ENCODE measurements at regions not wholly inside any gene's neighbourhood (a gene's known extent, or its start where the extent isn't known, plus 50 kb on each side); places are given as distances from the start of the nearest gene placed in this dataset.
"Not testable (repeated sequence)": the region's sequence is repeated elsewhere in the genome, so short reads cannot be mapped to it uniquely, and the experiment has no call there.

GRCh38 chr7:153958789-153959188 is 93.4 kb upstream of the DPP6 start:
- DNase-seq, result not testable (repeated sequence)

DNA sequence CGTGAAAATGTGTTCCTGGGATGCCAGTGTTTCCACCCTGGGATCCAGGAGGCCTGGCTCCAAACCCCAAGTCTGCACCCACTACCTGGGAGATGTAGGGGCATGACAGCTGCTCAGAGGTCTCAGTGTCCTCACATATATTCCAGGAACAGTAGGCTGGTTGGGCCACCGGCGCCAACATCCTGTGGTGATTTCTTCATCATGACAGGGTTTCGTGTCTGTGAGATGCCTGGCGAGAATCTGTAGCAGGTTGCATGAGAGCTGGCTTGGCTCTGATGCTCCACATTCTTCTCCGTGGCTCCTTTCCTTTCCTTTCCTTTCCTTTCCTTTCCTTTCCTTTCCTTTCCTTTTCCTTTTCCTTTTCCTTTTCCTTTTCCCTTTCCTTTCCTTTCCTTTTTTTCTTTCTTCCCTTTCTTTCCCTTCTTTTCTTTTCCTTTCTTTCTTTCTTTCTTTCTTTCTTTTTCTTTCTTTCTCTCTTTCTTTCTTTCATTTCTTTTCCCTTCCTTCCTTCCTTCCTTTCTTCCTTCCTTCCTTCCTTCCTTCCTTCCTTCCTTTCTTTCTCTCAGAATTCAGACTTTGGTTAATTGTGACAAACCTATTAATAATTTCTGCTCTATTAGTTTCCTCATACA is 87.6 kb upstream of the DPP6 start:
- DNase-seq, result not testable (repeated sequence)

DNA sequence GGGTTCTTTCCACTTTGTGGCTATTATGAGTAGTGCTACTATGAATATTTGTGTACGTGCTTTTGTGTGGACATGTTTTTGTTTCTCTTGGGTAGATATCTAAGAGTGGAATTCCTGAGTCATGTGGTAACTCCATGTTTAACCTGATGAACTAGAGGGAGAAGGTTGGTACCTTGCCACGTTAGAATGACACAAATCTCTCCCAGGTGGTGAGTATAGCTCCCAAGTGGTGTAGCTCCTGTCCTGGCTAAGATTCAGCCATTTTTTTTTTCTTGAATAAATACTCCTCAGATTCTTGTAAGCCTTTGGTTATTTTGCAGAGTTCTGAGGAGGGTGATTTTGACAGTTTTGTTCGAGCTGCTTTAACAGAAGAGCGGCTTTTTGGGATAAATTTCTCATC is 83.2 kb upstream of the DPP6 start:
- not testable (repeated sequence) for DNase-seq

GRCh38 chr7:153974603-153975002 is 77.6 kb upstream of the DPP6 start:
- not testable (repeated sequence) for DNase-seq

- DNase-seq, result not testable (repeated sequence)
These were observed 75.5 kb upstream of the DPP6 start for GRCh38 chr7:153976745-153977144.

GRCh38 chr7:153983186-153983585 is 69.0 kb upstream of the DPP6 start:
- DNase-seq, result not testable (repeated sequence)

DNA sequence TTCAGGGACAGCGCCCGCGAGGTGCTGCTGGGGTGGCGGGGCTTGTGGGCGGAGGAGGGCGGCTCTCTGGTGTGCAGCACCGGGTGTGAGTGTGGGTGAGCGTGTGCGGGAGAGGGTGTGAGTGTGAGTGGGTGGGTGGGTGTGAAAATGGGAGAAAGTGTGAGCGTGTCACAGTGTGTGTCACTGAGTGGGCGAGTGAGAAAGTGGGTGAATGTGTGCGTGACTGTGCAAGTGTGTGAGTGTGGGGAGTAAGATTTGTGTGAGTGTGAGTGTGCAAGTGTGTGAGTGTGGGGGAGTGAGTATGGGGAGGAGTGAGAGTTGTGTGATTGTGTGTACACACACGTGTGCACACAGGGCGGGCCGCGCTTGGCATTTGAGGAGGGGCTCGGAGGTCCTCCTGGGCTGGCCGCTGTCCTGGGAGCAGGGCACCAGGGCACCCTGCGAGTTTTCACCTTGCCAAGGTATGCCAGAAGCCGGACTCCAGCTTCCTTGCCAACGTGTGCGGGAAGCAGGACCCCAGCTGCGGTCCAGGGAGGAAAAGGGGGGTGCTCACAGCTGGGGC is 63.1 kb upstream of the DPP6 start:
- not testable (repeated sequence) for DNase-seq

DNA sequence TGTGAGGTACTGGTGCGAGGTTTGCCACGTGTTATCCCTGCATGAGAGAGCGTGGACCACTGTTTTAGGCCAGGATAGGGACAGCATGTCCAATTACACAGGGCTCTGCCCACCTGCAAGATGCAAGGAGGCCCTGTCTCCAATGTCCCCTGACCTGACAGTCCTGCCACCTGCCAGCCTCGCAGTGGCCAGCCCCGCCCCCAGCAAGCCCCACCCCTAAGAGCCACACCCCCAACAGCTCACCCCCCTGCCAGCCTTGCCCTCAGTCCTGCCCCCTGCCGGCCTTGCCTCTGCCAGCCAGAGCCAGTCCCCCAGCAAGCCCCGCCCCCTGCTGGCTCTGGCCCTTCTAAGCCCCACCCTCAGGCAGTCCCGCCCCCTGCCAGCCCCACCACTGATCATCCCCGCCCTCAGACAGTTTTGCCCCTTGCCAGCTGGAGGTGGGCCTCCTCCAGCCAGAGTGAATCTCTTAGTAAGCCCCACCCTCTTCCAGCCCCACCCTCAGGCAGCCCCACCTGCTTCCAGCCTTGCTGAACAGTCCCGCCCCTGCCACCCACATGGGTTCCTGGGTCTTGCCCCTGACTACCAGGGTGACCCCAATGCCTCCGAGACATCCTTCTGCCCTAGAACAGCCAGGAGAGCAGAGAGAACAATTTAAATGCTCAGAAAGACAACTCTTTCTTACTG is 62.3 kb upstream of the DPP6 start:
- DNase-seq, result not testable (repeated sequence)

GRCh38 chr7:153991471-153991870 is 60.7 kb upstream of the DPP6 start:
- not testable (repeated sequence) for DNase-seq

DNA sequence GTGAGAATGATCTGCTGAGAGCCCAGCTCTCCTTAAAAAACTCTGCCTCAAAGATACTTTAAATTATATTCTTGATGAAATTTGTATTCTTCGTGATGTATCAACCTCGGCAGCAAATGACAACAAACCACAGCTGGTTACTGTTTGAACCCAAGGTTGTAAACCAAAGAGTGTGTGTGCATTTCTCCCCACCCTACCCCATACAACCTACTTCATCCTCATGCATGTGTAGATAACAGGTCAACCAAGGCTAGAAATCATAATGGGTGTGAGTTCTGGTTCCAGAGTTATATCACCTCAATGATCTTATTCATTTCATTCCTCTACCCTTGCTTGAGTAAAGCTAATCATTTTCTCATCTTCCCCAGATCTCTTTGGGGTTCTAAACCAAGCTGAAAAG is 58.8 kb upstream of the DPP6 start:
- DNase-seq, result not testable (repeated sequence)

- DNase-seq, result not testable (repeated sequence)
These were observed 53.3 kb upstream of the DPP6 start for GRCh38 chr7:153998896-153999295.

All from right forelimb (tissue), 1 donor.